HG02610 (cell line): ENCODE measurements at regions not wholly inside any gene's neighbourhood (a gene's known extent, or its start where the extent isn't known, plus 50 kb on each side); places are given as distances from the start of the nearest gene placed in this dataset.

ENCODE experiments used
- ATAC-seq: cut with Tn5 transposase; IDR thresholded peaks from one replicate; pipeline ENCODE4 v1.9.1; 2021; ENCODE audit warnings: mild to moderate bottlenecking, moderate library complexity; ENCODE audit not compliant: unreplicated experiment

- no peak for ATAC-seq
Observed at GRCh38 chr1:118254491-118255425, 69.7 kb upstream of the SPAG17 start.

- ATAC-seq, result no peak
Observed at GRCh38 chr1:118254001-118254400, 69.0 kb upstream of the SPAG17 start.

- no peak for ATAC-seq
Observed at GRCh38 chr1:118253053-118253915, 68.3 kb upstream of the SPAG17 start.

- no peak for ATAC-seq
Observed at GRCh38 chr1:118252624-118253023, 67.6 kb upstream of the SPAG17 start.

- ATAC-seq, result no peak
Observed at GRCh38 chr1:118250232-118250631, 65.2 kb upstream of the SPAG17 start.

GRCh38 chr1:118249641-118250040 lies 64.6 kb upstream of the SPAG17 start:
- no peak for ATAC-seq

- ATAC-seq, result no peak
Observed at GRCh38 chr1:118247593-118247992, 62.6 kb upstream of the SPAG17 start.

GRCh38 chr1:118246646-118247045 lies 61.6 kb upstream of the SPAG17 start:
- no peak for ATAC-seq

GRCh38 chr1:118244194-118244593 lies 59.2 kb upstream of the SPAG17 start:
- no peak for ATAC-seq

GRCh38 chr1:118243269-118243668 lies 58.2 kb upstream of the SPAG17 start:
- no peak for ATAC-seq
